ENCODE measurements at regions not wholly inside any gene's neighbourhood (a gene's known extent, or its start where the extent isn't known, plus 50 kb on each side); places are given as distances from the start of the nearest gene placed in this dataset.
"Not testable (repeated sequence)": the region's sequence is repeated elsewhere in the genome, so short reads cannot be mapped to it uniquely, and the experiment has no call there.

DNA sequence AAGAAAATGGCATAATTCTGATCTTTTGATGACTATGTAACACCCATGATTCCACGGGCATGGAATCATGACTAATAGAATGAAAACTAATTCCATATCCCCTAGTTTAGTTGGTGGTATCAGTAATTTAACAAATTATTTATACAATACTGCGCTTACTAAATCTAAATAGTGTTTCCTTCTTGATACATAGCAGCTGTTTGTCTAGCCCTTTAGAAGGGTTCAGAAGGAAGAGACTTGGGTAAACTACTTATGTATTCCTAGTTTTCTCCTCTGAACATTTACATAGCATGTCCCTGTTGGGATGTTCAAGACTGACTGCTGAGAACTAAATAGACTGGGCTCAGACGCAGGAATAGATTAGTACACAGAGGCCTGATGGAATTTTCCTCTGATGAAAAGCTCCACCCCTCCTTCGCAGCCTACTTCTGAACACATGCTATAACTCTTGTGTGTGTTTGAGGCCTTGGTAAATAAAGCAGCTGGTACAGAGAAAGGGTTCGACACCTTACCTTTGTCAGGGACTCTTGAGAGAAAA lies 330.6 kb upstream of the LMCD1 start:
- Histone ChIP-seq H3K79me2 (ENCODE audit: control insufficient read depth, insufficient read depth, low read length) (no peaks in the 10 kb centered on the region), H3K4me2 (ENCODE audit: extremely low read depth, insufficient read depth, low read length) (no peak overlapping the region), H3K27me3 (ENCODE audit: control insufficient read depth, insufficient read depth, low read length) (no peaks in the 10 kb centered on the region), H3K4me3 (replicated peaks in 1 of 4; ENCODE audit: control extremely low read depth in 1 of 4, insufficient read depth in 1 of 4, low read depth in 3 of 4, low read length in 4 of 4) (no peak overlapping the region), H3K27ac (ENCODE audit: insufficient read depth, low read length) (no peak overlapping the region), H3K4me1 (ENCODE audit: control insufficient read depth, extremely low read depth, insufficient read depth, low read length) (no peaks in the 10 kb centered on the region), H3K9me3 (ENCODE audit: control insufficient read depth, insufficient read depth, low read depth, low read length) (no peaks in the 10 kb centered on the region), H2AFZ (ENCODE audit: low read length) (no peak overlapping the region), H3K36me3 (ENCODE audit: control insufficient read depth, insufficient read depth, low read length) (no peaks in the 10 kb centered on the region), H3K9ac (ENCODE audit: insufficient read depth, low read length) (no peak overlapping the region), H4K20me1 (ENCODE audit: control insufficient read depth, extremely low read depth, insufficient read depth, low read length) (no peaks in the 10 kb centered on the region)
- DNase-seq (ENCODE audit: low read depth in 2 of 2): no peak
- TF ChIP-seq, protein P1, sequence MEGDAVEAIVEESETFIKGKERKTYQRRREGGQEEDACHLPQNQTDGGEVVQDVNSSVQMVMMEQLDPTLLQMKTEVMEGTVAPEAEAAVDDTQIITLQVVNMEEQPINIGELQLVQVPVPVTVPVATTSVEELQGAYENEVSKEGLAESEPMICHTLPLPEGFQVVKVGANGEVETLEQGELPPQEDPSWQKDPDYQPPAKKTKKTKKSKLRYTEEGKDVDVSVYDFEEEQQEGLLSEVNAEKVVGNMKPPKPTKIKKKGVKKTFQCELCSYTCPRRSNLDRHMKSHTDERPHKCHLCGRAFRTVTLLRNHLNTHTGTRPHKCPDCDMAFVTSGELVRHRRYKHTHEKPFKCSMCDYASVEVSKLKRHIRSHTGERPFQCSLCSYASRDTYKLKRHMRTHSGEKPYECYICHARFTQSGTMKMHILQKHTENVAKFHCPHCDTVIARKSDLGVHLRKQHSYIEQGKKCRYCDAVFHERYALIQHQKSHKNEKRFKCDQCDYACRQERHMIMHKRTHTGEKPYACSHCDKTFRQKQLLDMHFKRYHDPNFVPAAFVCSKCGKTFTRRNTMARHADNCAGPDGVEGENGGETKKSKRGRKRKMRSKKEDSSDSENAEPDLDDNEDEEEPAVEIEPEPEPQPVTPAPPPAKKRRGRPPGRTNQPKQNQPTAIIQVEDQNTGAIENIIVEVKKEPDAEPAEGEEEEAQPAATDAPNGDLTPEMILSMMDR (conservative IDR thresholded peaks at IDR 0.05 in 1 of 2, IDR thresholded peaks at IDR 0.05 in 1 of 2; ENCODE audit: low read depth in 1 of 2, low read length in 2 of 2): no peak

DNA sequence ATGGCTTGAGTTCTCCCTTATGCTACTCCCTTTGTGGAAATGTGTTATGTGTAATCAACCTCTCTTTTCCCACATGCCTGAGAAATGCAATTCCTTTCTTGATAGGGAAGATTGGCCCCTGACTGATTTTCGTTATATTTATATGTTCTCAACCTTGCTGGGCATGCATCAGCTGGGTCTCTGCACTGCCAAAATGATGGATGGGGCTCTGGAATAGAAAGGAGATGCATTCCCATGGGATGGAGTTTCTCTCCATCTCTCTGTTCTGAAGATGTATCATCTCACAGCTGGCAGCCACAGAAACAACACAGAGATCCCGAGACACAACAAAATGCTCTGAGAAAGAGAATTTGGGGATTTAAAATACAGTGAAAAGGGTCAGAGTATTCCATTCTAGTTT lies 327.7 kb upstream of the LMCD1 start:
- no peaks in the 10 kb centered on the region for H4K20me1 ChIP-seq (ENCODE audit: control insufficient read depth, extremely low read depth, insufficient read depth, low read length)
- no peaks in the 10 kb centered on the region for H3K4me1 ChIP-seq (ENCODE audit: control insufficient read depth, extremely low read depth, insufficient read depth, low read length)
- no peak for TF ChIP-seq EZH2 (IDR thresholded peaks at IDR 0.05; ENCODE audit: low read length, missing control alignments)
- TF ChIP-seq, protein P1 (conservative IDR thresholded peaks at IDR 0.05 in 1 of 2, IDR thresholded peaks at IDR 0.05 in 1 of 2; ENCODE audit: low read depth in 1 of 2, low read length in 2 of 2): no peak
- no peak overlapping the region for H3K27ac ChIP-seq (ENCODE audit: insufficient read depth, low read length)
- no peaks in the 10 kb centered on the region for H3K27me3 ChIP-seq (ENCODE audit: control insufficient read depth, insufficient read depth, low read length)
- H3K4me3 ChIP-seq (replicated peaks in 1 of 4; ENCODE audit: control extremely low read depth in 1 of 4, insufficient read depth in 1 of 4, low read depth in 3 of 4, low read length in 4 of 4): no peak overlapping the region
- no peak overlapping the region for H2AFZ ChIP-seq (ENCODE audit: low read length)
- H3K79me2 ChIP-seq (ENCODE audit: control insufficient read depth, insufficient read depth, low read length): no peaks in the 10 kb centered on the region
- H3K9ac ChIP-seq (ENCODE audit: insufficient read depth, low read length): no peak overlapping the region
- no peak overlapping the region for H3K4me2 ChIP-seq (ENCODE audit: extremely low read depth, insufficient read depth, low read length)
- no peaks in the 10 kb centered on the region for H3K9me3 ChIP-seq (ENCODE audit: control insufficient read depth, insufficient read depth, low read depth, low read length)
- H3K36me3 ChIP-seq (ENCODE audit: control insufficient read depth, insufficient read depth, low read length): no peaks in the 10 kb centered on the region
- no peak for DNase-seq (ENCODE audit: low read depth in 2 of 2)

DNA sequence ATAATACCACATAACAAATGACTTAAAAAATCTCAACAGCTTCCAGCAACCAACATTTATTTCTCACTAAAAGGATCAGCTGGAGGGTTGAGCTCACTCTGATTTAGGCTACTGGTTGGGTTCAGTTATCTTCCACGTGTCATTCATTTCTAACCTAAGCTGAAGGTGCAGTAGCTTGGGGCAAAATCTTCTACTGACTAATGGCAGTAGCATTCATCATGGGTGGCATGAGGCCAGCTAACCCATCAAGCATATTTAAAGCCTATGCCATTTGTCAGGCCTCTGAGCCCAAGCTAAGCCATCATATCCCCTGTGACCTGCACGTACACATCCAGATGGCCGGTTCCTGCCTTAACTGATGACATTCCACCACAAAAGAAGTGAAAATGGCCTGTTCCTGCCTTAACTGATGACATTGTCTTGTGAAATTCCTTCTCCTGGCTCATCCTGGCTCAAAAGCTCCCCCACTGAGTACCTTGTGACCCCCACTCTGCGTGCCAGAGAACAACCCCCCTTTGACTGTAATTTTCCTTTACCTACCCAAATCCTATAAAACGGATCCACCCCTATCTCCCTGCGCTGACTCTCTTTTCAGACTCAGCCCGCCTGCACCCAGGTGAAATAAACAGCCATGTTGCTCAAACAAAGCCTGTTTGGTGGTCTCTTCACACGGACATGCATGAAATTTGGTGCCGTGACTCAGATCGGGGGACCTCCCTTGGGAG lies 324.7 kb upstream of the LMCD1 start:
- H3K27ac ChIP-seq (ENCODE audit: insufficient read depth, low read length); H3K9ac ChIP-seq (ENCODE audit: insufficient read depth, low read length); H3K27me3 ChIP-seq (ENCODE audit: control insufficient read depth, insufficient read depth, low read length); H3K4me2 ChIP-seq (ENCODE audit: extremely low read depth, insufficient read depth, low read length); DNase-seq (ENCODE audit: low read depth in 2 of 2); H2AFZ ChIP-seq (ENCODE audit: low read length); H3K4me3 ChIP-seq (replicated peaks in 1 of 4; ENCODE audit: control extremely low read depth in 1 of 4, insufficient read depth in 1 of 4, low read depth in 3 of 4, low read length in 4 of 4); H3K36me3 ChIP-seq (ENCODE audit: control insufficient read depth, insufficient read depth, low read length); H4K20me1 ChIP-seq (ENCODE audit: control insufficient read depth, extremely low read depth, insufficient read depth, low read length); H3K4me1 ChIP-seq (ENCODE audit: control insufficient read depth, extremely low read depth, insufficient read depth, low read length); H3K9me3 ChIP-seq (ENCODE audit: control insufficient read depth, insufficient read depth, low read depth, low read length); H3K79me2 ChIP-seq (ENCODE audit: control insufficient read depth, insufficient read depth, low read length): not testable (repeated sequence)

DNA sequence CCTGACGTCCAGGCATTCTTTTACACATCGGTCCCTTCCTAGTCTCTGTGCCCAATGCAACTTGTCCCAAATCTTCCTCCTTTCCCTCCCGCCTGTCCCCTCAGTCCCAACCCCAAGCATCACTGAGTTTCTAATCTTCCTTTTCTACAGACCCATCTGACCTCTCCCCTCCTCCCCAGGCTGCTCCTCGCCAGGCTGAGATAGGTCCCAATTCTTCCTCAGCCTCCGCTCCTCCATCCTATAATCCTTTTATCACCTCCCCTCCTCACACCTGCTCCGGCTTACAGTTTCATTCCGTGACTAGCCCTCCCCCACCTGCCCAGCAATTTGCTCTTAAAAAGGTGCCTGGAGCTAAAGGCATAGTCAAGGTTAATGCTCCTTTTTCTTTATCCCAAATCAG lies 323.1 kb upstream of the LMCD1 start:
- not testable (repeated sequence) for H2AFZ ChIP-seq (ENCODE audit: low read length); H3K27me3 ChIP-seq (ENCODE audit: control insufficient read depth, insufficient read depth, low read length); H3K4me1 ChIP-seq (ENCODE audit: control insufficient read depth, extremely low read depth, insufficient read depth, low read length); H3K36me3 ChIP-seq (ENCODE audit: control insufficient read depth, insufficient read depth, low read length); H3K9ac ChIP-seq (ENCODE audit: insufficient read depth, low read length); H3K4me3 ChIP-seq (replicated peaks in 1 of 4; ENCODE audit: control extremely low read depth in 1 of 4, insufficient read depth in 1 of 4, low read depth in 3 of 4, low read length in 4 of 4); H3K27ac ChIP-seq (ENCODE audit: insufficient read depth, low read length); H3K4me2 ChIP-seq (ENCODE audit: extremely low read depth, insufficient read depth, low read length); H3K79me2 ChIP-seq (ENCODE audit: control insufficient read depth, insufficient read depth, low read length); H4K20me1 ChIP-seq (ENCODE audit: control insufficient read depth, extremely low read depth, insufficient read depth, low read length); H3K9me3 ChIP-seq (ENCODE audit: control insufficient read depth, insufficient read depth, low read depth, low read length); DNase-seq (ENCODE audit: low read depth in 2 of 2)
